Stimulated activated naive B cell treated with anti-CD40 and anti-IgM and Interleukin-4, amounts not matched to agents 10 μg/mL and 1 μg/mL and 100 μg/mL, for 72 hours (primary cell): ENCODE measurements at regions not wholly inside any gene's neighbourhood (a gene's known extent, or its start where the extent isn't known, plus 50 kb on each side); places are given as distances from the start of the nearest gene placed in this dataset.

ENCODE experiments used
- ATAC-seq, 2 donors: fragments of 150-1000 bp; cut with Tn5 transposase; replicated peaks; 2 replicates each; pipeline ENCODE4 v1.10.0; 2021; ENCODE audit warnings: moderate library complexity in 1 of 2
- DNase-seq: peaks from one replicate; pipeline ENCODE4 v3.0.0; 2021
- H3K27ac Mint-ChIP-seq: one replicate; pipeline ENCODE4 v1.8.0; 2022; ENCODE audit warnings: mild to moderate bottlenecking, mixed read lengths
- H3K27me3 Mint-ChIP-seq, 2 donors: one replicate each; pipeline ENCODE4 v1.8.0; 2022; ENCODE audit warnings: mixed read lengths in 2 of 2
- H3K36me3 Mint-ChIP-seq, 2 donors: one replicate each; pipeline ENCODE4 v1.8.0; 2022; ENCODE audit warnings: mixed read lengths in 2 of 2, mild to moderate bottlenecking in 1 of 2
- H3K4me1 Mint-ChIP-seq, 2 donors: one replicate each; pipeline ENCODE4 v1.8.0; 2022; ENCODE audit warnings: mixed read lengths in 2 of 2, mild to moderate bottlenecking in 1 of 2
- H3K4me3 Mint-ChIP-seq, 2 donors: one replicate each; pipeline ENCODE4 v1.8.0; 2022; ENCODE audit warnings: mild to moderate bottlenecking in 2 of 2, mixed read lengths in 2 of 2, moderate library complexity in 1 of 2
- H3K9me3 Mint-ChIP-seq, 2 donors: one replicate each; pipeline ENCODE4 v1.8.0; 2022; ENCODE audit warnings: mixed read lengths in 2 of 2, mild to moderate bottlenecking in 1 of 2

DNA sequence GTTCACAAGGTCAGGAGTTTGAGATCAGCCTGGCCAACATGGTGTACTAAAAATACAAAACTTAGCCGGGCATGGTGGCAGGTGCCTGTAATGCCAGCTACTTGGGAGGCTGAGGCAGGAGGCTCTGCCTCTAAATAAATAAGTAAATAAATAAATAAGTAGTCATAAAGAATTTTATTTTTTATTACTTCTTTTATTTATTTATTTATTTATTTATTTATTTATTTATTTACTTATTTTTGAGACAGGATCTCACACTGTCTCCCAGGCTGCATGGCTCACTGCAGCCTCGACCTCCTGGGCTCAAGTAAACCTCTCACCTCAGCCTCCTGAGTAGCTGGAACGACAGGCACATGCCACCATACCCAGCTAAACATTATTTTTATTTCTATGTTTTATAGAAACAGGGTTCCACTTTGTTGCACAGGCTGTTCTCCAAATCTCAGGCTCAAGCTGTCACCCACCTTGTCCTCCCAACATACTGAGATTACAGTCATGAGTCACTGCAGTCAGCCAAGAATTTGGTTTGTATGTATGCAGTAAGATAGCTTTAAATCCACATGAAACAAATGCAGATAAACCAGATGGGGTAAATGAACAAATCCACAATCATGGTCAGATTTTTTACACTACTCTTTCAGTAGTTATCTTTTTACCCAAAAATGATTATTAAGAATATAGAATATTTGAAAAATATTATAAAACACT, 523.3 kb upstream of the RGS18 start:
- Mint-ChIP-seq H3K4me1 (no peaks in the 10 kb centered on the region), H3K36me3 (no peaks in the 10 kb centered on the region), H3K9me3 (peaks cover 5 to 15% of the 10 kb centered on the region in 2 donors), H3K27ac (no peak overlapping the region), H3K27me3 (no peaks in the 10 kb centered on the region), H3K4me3 (no peak overlapping the region)
- no peak for ATAC-seq
- DNase-seq, result no peak

DNA sequence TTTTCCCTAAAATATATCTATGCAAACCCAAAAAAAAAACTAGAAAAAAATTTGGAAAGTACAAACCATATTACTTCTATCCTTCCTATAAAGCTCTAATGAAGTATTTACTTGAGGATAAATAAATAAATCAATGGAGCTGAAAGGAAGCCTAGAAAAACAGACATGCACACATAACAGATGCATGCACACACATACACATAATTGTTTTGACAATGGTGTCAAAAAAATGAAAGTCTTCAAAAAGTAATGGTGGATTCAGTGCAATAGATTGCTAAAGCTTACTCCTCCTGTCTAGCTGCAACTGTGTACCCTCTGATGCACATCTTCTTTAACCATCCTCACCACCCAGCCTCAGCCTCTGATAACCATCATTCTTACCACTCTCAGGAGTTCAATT, 521.9 kb upstream of the RGS18 start:
- Mint-ChIP-seq H3K9me3 (peaks cover 5 to 7% of the 10 kb centered on the region in 2 donors), H3K27me3 (no peaks in the 10 kb centered on the region), H3K4me1 (no peaks in the 10 kb centered on the region), H3K36me3 (no peaks in the 10 kb centered on the region), H3K4me3 (no peak overlapping the region), H3K27ac (no peak overlapping the region)
- ATAC-seq, result no peak
- no peak for DNase-seq

GRCh38 chr1:191641420-191642260, 516.6 kb upstream of the RGS18 start:
- DNase-seq, result no peak
- Mint-ChIP-seq H3K4me1 (no peaks in the 10 kb centered on the region), H3K36me3 (no peaks in the 10 kb centered on the region), H3K27ac (no peak overlapping the region), H3K9me3 (no peaks in the 10 kb centered on the region), H3K4me3 (no peak overlapping the region), H3K27me3 (no peaks in the 10 kb centered on the region)
- ATAC-seq, result no peak

DNA sequence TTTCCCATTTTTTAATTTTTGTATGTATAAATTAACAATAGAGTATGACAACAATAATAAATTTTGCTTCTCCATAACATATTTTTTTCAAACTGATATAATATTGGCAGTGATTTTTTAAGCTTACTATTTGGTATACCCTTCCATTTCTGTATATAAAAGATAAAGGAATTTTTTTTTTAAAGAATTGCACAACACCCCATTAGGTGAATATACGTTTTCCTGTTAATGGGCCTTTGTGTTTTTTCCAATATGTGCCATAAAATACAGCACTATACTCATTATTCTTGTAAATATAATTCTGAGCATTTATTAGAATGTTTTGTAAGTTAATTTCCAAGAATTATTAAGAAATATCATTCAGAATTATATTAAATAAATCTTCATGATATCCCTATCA, 515.2 kb upstream of the RGS18 start:
- no peak overlapping the region for H3K27ac Mint-ChIP-seq
- ATAC-seq, result no peak
- H3K27me3 Mint-ChIP-seq, result no peaks in the 10 kb centered on the region

DNA sequence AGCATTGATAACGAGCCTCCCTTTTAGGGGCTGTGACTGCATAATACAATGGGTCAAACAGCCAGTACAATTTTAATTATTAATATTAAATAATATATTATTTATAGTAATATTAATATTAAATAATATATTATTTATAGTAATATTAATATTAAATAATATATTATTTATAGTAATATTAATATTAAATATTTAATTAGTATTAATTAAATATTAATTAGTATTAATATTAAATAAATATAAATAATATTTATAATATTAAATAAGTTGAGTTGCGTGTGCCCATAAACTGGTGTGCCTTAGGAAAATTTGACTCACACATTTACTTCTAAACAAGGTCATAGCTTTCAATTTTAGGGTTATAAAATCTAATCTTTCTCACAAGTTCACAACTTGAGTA, 509.3 kb upstream of the RGS18 start:
- Mint-ChIP-seq H3K27ac (no peak overlapping the region), H3K9me3 (no peaks in the 10 kb centered on the region), H3K27me3 (no peaks in the 10 kb centered on the region), H3K4me3 (no peak overlapping the region), H3K36me3 (no peaks in the 10 kb centered on the region), H3K4me1 (no peaks in the 10 kb centered on the region)
- DNase-seq, result no peak
- no peak for ATAC-seq

More for the DNA sequence above, 515.2 kb upstream of the RGS18 start:
- Mint-ChIP-seq H3K4me3 (no peak overlapping the region), H3K9me3 (no peaks in the 10 kb centered on the region), H3K36me3 (no peaks in the 10 kb centered on the region), H3K4me1 (no peaks in the 10 kb centered on the region)
- no peak for DNase-seq

- H3K4me3 Mint-ChIP-seq, result no peak overlapping the region
- H3K36me3 Mint-ChIP-seq, result no peaks in the 10 kb centered on the region
- H3K27me3 Mint-ChIP-seq, result no peaks in the 10 kb centered on the region
- ATAC-seq (no peak), DNase-seq (no peak)
- no peaks in the 10 kb centered on the region for H3K4me1 Mint-ChIP-seq
- H3K9me3 Mint-ChIP-seq, result no peaks in the 10 kb centered on the region
- H3K27ac Mint-ChIP-seq, result no peak overlapping the region
These were observed 496.2 kb upstream of the RGS18 start for GRCh38 chr1:191662051-191662450.

DNA sequence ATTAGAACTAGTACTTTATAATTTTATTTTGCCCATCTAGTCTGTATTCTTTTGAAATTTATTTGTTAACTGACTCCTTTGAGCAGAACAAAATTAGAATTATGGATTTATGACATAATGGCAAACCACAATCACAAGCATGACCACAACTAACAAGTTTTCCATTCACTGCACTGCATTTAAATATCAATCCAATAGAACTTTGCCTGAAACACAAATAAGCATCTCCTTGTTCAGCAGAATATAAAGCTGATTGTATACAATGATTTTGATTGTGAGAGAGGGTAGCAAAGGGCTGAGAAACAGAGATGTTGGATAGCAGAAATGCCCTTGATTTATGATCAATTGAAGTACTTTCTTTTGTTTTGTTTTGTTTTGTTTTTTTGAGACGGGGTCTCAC, 495.5 kb upstream of the RGS18 start:
- H3K9me3 Mint-ChIP-seq, result no peaks in the 10 kb centered on the region
- no peak for ATAC-seq
- H3K36me3 Mint-ChIP-seq, result no peaks in the 10 kb centered on the region
- no peak for DNase-seq
- H3K27me3 Mint-ChIP-seq, result no peaks in the 10 kb centered on the region
- H3K4me3 Mint-ChIP-seq, result no peak overlapping the region
- no peak overlapping the region for H3K27ac Mint-ChIP-seq
- no peaks in the 10 kb centered on the region for H3K4me1 Mint-ChIP-seq

GRCh38 chr1:191668525-191668924, 489.7 kb upstream of the RGS18 start:
- ATAC-seq (no peak), DNase-seq (no peak)
- Mint-ChIP-seq H3K36me3 (no peaks in the 10 kb centered on the region), H3K4me3 (no peak overlapping the region), H3K27me3 (no peaks in the 10 kb centered on the region), H3K9me3 (no peaks in the 10 kb centered on the region), H3K27ac (no peak overlapping the region), H3K4me1 (no peaks in the 10 kb centered on the region)

DNA sequence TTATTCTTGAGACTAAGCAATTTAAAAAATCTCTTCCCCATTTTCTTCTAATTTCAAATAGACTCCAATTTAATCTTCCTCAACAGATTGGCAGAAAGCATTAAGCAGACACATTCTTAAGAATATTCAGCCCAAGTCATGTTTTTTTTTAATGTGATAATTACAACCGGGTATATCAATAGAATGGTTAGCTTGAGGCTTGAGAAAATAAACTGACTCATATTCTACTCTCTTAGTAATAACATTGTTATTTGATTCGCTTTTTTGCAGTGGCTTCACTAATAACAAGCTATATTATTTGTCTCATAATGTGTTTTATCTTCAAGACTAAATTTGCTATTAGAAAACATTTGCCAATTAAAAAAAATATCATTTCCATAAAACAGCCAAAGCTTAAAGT, 488.6 kb upstream of the RGS18 start:
- no peak for DNase-seq
- Mint-ChIP-seq H3K27me3 (no peaks in the 10 kb centered on the region), H3K36me3 (no peaks in the 10 kb centered on the region), H3K27ac (no peak overlapping the region), H3K4me1 (no peaks in the 10 kb centered on the region), H3K4me3 (no peak overlapping the region), H3K9me3 (no peaks in the 10 kb centered on the region)
- ATAC-seq, result no peak

GRCh38 chr1:191671236-191671635, 487.0 kb upstream of the RGS18 start:
- Mint-ChIP-seq H3K4me1 (no peaks in the 10 kb centered on the region), H3K27me3 (no peaks in the 10 kb centered on the region), H3K4me3 (no peak overlapping the region), H3K36me3 (no peaks in the 10 kb centered on the region), H3K9me3 (no peaks in the 10 kb centered on the region), H3K27ac (no peak overlapping the region)
- no peak for ATAC-seq
- no peak for DNase-seq

DNA sequence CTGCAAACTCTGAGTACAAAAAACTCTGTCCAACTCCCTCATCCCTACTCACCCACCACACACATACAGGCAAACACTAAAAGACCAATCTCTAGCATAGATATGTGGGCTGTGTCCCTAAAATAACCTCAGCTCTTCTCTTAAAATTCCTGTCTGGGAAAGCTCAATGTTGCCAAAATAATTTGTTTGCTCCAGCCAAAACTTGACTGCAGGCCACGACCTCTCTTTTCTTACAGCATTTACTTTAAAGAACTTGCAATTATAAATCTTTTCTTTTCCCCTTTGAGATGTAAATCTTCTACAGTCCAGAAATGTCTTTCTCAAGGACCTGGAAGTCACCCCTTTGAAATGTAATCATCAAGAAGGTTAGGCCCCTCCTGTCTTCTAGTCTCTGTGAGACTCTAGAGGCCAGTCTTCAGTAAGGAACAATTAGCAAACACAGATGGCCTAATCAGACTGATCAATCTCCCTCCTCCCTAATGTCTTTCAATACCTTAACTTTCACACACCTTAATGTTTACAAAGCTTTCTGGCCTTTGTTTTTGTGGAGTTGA, 483.6 kb upstream of the RGS18 start:
- Mint-ChIP-seq H3K27ac (no peak overlapping the region), H3K27me3 (no peaks in the 10 kb centered on the region), H3K4me1 (no peaks in the 10 kb centered on the region), H3K36me3 (no peaks in the 10 kb centered on the region), H3K4me3 (no peak overlapping the region), H3K9me3 (peaks cover 0 to 3% of the 10 kb centered on the region in 2 donors)
- DNase-seq, result no peak
- no peak for ATAC-seq

DNA sequence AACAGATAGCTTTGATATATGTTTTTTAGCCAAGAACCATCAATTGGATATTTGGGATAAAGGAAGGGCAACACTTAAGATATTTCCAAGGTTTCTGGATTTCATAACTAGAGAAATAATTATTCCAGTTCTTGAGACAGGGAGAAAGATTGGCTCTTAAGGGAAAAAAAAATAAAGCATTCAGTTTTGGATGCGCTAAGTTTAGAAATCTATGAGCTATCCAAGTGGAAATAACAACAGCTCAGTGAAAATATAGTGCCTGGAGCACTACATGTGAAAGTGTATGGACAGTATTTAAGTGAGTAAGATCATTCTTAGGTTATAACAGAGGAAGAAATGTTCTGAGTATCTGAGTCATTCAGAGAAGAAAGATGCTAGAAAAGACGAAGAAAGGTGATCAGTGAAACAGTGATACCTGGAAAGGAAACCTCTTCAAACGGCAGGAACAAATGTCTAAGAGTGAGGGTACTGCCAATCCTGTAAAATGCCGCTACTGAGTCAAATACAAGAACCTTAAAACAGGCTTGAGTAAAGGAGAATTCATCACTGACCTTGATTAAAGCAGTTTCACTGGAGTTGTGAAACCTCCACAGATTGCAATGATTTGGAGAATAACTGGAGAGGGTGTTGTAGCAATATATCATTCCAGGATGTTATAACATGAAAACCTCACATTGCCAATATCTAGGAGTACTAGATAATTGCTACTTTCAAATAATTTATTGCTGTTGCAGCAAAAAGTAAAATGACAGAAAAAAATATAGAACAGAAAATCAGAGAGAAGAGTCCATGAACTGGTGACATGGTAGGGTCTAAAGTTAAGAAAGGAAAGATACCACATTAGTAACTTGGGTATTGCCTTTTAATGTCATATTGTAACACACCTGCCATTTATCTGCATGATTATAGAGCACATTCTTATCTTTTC, 482.1 kb upstream of the RGS18 start:
- Mint-ChIP-seq H3K27ac (no peak overlapping the region), H3K27me3 (no peaks in the 10 kb centered on the region), H3K9me3 (peaks cover 0 to 3% of the 10 kb centered on the region in 2 donors), H3K4me3 (no peak overlapping the region), H3K36me3 (no peaks in the 10 kb centered on the region), H3K4me1 (no peaks in the 10 kb centered on the region)
- ATAC-seq (no peak), DNase-seq (no peak)

GRCh38 chr1:191685669-191686068, 472.6 kb upstream of the RGS18 start:
- peaks cover 0 to 1% of the 10 kb centered on the region in 2 donors for H3K9me3 Mint-ChIP-seq
- DNase-seq (no peak), ATAC-seq (no peak)
- H3K4me3 Mint-ChIP-seq, result no peak overlapping the region
- H3K4me1 Mint-ChIP-seq, result no peaks in the 10 kb centered on the region
- H3K27me3 Mint-ChIP-seq, result no peaks in the 10 kb centered on the region
- no peaks in the 10 kb centered on the region for H3K36me3 Mint-ChIP-seq
- H3K27ac Mint-ChIP-seq, result no peak overlapping the region

DNA sequence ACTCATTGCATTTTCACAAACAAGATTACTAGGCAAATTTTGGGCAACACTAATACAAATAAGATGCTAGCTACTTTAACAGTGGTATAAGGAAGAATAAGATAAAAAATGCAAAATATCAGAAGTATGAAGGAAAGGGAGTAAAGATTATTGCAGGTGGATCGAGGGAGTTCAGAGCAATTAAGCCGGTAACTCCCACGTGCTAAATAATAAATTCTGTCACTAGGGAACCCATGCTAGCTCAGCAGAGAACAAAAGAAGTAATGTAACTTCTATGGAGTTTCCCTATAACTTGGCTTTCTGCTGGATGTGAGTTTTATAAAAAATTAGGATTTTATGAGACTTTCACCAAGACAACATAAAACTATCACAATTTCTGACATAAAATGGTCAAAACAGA, 470.5 kb upstream of the RGS18 start:
- ATAC-seq, result no peak
- Mint-ChIP-seq H3K4me1 (no peaks in the 10 kb centered on the region), H3K27me3 (no peaks in the 10 kb centered on the region), H3K27ac (no peak overlapping the region), H3K4me3 (no peak overlapping the region), H3K36me3 (no peaks in the 10 kb centered on the region), H3K9me3 (peaks cover 0 to 1% of the 10 kb centered on the region in 2 donors)
- DNase-seq, result no peak
